Endothelial cell of umbilical vein (primary cell): ENCODE measurements at regions not wholly inside any gene's neighbourhood (a gene's known extent, or its start where the extent isn't known, plus 50 kb on each side); places are given as distances from the start of the nearest gene placed in this dataset.

ENCODE experiments used
- BruUV-seq: library from RNA; stranded (reverse); fragments of 400-500 nt; replicated peaks from 2 replicates; lab custom pipeline; 2021; lab: Mats Ljungman, UMichigan
- CTCF ChIA-PET: fragments of 300-600, 350-600 bp; sonication (Branson Sonifier 250); formaldehyde crosslinking; loops from one replicate; lab custom pipeline; 2021; ENCODE audit warnings: antibody characterized with exemption, inconsistent platforms; lab: Charles Lee
- POLR2A ChIA-PET: fragments of 300-600, 350-600 bp; sonication (Branson Sonifier 250); formaldehyde crosslinking; loops from one replicate; lab custom pipeline; 2021; ENCODE audit warnings: antibody characterized with exemption, inconsistent platforms; lab: Charles Lee
- DNase-seq: peaks from one replicate; pipeline ENCODE4 v3.0.0-alpha.2; 2011; ENCODE audit warnings: low read depth, low spot score
- FAIRE-seq: peaks from 2 replicates; lab custom pipeline; 2011; peaks lifted over from hg19 to GRCh38; lab: Jason Lieb, UNC
- H2AFZ ChIP-seq: 2 replicates; pipeline ENCODE4 v1.6.0; 2012; ENCODE audit warnings: low read depth, low read length, control low read depth, inconsistent platforms
- H3K27ac ChIP-seq: 2 replicates; pipeline ENCODE4 v1.5.1; 2011; ENCODE audit warnings: low read depth, mild to moderate bottlenecking, control low read depth, low read length, moderate library complexity; ENCODE audit not compliant: insufficient read depth
- H3K27me3 ChIP-seq, 2 experiments: 2 replicates each; pipeline versions ENCODE4 v1.6.0 to v1.6.1; 2011; ENCODE audit warnings: low read length in 2 of 2, mixed read lengths in 1 of 2; ENCODE audit not compliant: control insufficient read depth in 2 of 2, insufficient read depth in 2 of 2
- H3K36me3 ChIP-seq, 2 experiments: 2 replicates in 1 of 2; 3 replicates in 1 of 2; pipeline ENCODE4 v1.5.1; 2011; ENCODE audit warnings: low read length in 2 of 2, mild to moderate bottlenecking in 1 of 2, moderate library complexity in 1 of 2; ENCODE audit not compliant: control insufficient read depth in 2 of 2, insufficient read depth in 2 of 2; ENCODE audit errors: extremely low read depth in 1 of 2
- H3K4me1 ChIP-seq: 3 replicates; pipeline ENCODE4 v1.5.1; 2011; ENCODE audit warnings: mild to moderate bottlenecking, low read length; ENCODE audit not compliant: control insufficient read depth, insufficient read depth; ENCODE audit errors: extremely low read depth
- H3K4me2 ChIP-seq: 2 replicates; pipeline ENCODE4 v1.6.1; 2011; ENCODE audit warnings: low read length, control low read depth, mixed read lengths; ENCODE audit not compliant: insufficient read depth
- H3K4me3 ChIP-seq, 3 experiments: fragments of 200-600 bp in 1 of 3; sonication (generic), shearing (Covaris generic) in 1 of 3; replicated peaks in 1 of 3; 2 replicates each; pipeline ENCODE4 v1.5.1; 2011 to 2016; ENCODE audit warnings: control low read depth in 3 of 3, low read length in 3 of 3, mild to moderate bottlenecking in 2 of 3, inconsistent platforms in 1 of 3, low read depth in 1 of 3, moderate library complexity in 1 of 3; ENCODE audit not compliant: insufficient read depth in 1 of 3
- H3K79me2 ChIP-seq: 2 replicates; pipeline ENCODE4 v1.6.0; 2012; ENCODE audit warnings: low read length, inconsistent platforms; ENCODE audit not compliant: control insufficient read depth, insufficient read depth
- H3K9ac ChIP-seq: replicated peaks from 2 replicates; pipeline ENCODE3; 2011; ENCODE audit warnings: low read length, control low read depth; ENCODE audit not compliant: insufficient read depth; ENCODE audit errors: extremely low read depth
- H3K9me1 ChIP-seq: replicated peaks from 3 replicates; pipeline ENCODE4 v1.6.0; 2011; ENCODE audit warnings: mild to moderate bottlenecking, low read length; ENCODE audit not compliant: control insufficient read depth, insufficient read depth; ENCODE audit errors: extremely low read depth
- H3K9me3 ChIP-seq: replicated peaks from 2 replicates; pipeline ENCODE4 v1.5.1; 2012; ENCODE audit warnings: low read length, inconsistent platforms; ENCODE audit not compliant: control insufficient read depth, insufficient read depth
- H4K20me1 ChIP-seq: replicated peaks from 2 replicates; pipeline ENCODE3; 2011; ENCODE audit warnings: mild to moderate bottlenecking, low read length; ENCODE audit not compliant: control insufficient read depth, insufficient read depth; ENCODE audit errors: extremely low read depth
- CTCF ChIP-seq, 2 donors: IDR thresholded peaks; 1 replicate in 1 of 2; 2 replicates in 1 of 2; pipeline ENCODE4 v1.5.1; 2011; ENCODE audit warnings: low read length in 2 of 2, mild to moderate bottlenecking in 2 of 2, moderate library complexity in 2 of 2, control low read depth in 1 of 2, inconsistent platforms in 1 of 2, low read depth in 1 of 2; ENCODE audit not compliant: insufficient read depth in 1 of 2; ENCODE audit errors: extremely low read depth in 1 of 2
- EZH2 ChIP-seq: IDR thresholded peaks from 2 replicates; pipeline ENCODE4 v1.6.1; 2012; ENCODE audit warnings: borderline replicate concordance, low read depth, mild to moderate bottlenecking, moderate library complexity, low read length, inconsistent platforms; ENCODE audit not compliant: severe bottlenecking
- FOS ChIP-seq: IDR thresholded peaks from 2 replicates; pipeline ENCODE4 v1.6.1; 2011; ENCODE audit warnings: mild to moderate bottlenecking, low read length, moderate library complexity, borderline replicate concordance; ENCODE audit not compliant: insufficient read depth
- GATA2 ChIP-seq: IDR thresholded peaks from 2 replicates; pipeline ENCODE4 v1.7.0; 2011; ENCODE audit warnings: low read depth, mild to moderate bottlenecking, moderate library complexity, mixed read lengths, low read length; ENCODE audit not compliant: insufficient read length, insufficient read depth
- MYC ChIP-seq: IDR thresholded peaks from one replicate; pipeline ENCODE4 v1.6.1; 2011; ENCODE audit warnings: mild to moderate bottlenecking, low read depth, low read length
- POLR2AphosphoS5 ChIP-seq: IDR thresholded peaks from 2 replicates; pipeline ENCODE4 v1.6.1; 2012; ENCODE audit warnings: low read depth, mild to moderate bottlenecking, control low read depth, low read length, moderate library complexity; ENCODE audit not compliant: insufficient read depth
- dilution Hi-C: fragments of 300-500 bp; cut with MboI; formaldehyde crosslinking; loops from one replicate; pipeline ENCODE4 v1.15.0; 2019; ENCODE audit warnings: low sequenced_read_pairs; ENCODE audit not compliant: extremely low pct_ligation_motif_present
- intact Hi-C: fragments of 100-400 bp; cut with micrococcal nuclease; formaldehyde crosslinking; loops from one replicate; pipeline ENCODE4 v1.10.0; 2022
- TF ChIP-seq, protein P1 (sequence below): IDR thresholded peaks from 2 replicates; pipeline ENCODE4 v1.6.1; 2011; ENCODE audit not compliant: insufficient read depth, insufficient read length

DNA sequence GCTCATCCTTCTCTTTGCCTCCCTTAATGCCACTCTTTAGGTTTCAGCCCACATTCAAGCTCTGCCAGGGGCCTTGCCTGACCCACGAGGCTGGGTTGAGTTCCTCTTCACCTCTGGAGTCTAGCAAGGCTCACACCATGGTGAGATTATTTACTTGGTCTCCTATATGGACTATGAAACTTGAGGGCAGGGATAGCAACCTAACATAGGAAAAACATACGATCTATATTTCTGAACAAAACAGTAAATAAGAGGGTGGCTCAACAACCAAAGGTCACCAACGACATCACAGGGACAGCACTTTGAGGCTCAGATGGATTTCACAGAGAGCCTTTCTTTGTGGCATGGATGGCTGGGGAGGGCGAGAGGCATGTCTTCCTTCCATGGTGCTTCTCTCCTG lies 197.0 kb downstream of the MAF start:
- no TSS peak for BruUV-seq
- dilution Hi-C loops (no loop called here), intact Hi-C loops (no loop called here)

More for the DNA sequence above, 197.0 kb downstream of the MAF start:
- DNase-seq (no peak), FAIRE-seq (no peak)
- CTCF ChIA-PET, result no interaction called here
- no peak overlapping the region for H3K4me2 ChIP-seq
- POLR2A ChIA-PET, result no interaction called here
- H3K27ac ChIP-seq, result no peak overlapping the region
- no peaks in the 10 kb centered on the region for H3K4me1 ChIP-seq
- H3K9me3 ChIP-seq, result peaks cover 9% of the 10 kb centered on the region
- no peak overlapping the region for H3K4me3 ChIP-seq
- no peak overlapping the region for H2AFZ ChIP-seq
- no peaks in the 10 kb centered on the region for H4K20me1 ChIP-seq
- no peaks in the 10 kb centered on the region for H3K27me3 ChIP-seq
- H3K9ac ChIP-seq, result no peak overlapping the region
- no peak for TF ChIP-seq MYC
- TF ChIP-seq FOS, result no peak
- TF ChIP-seq, protein P1, sequence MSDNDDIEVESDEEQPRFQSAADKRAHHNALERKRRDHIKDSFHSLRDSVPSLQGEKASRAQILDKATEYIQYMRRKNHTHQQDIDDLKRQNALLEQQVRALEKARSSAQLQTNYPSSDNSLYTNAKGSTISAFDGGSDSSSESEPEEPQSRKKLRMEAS, result no peak
- no peak for TF ChIP-seq CTCF (IDR thresholded peaks at IDR 0.05; ENCODE audit: extremely low read depth in 1 of 2, insufficient read depth in 1 of 2, low read depth in 1 of 2, low read length in 2 of 2)
- no peak for TF ChIP-seq EZH2
- TF ChIP-seq GATA2, result no peak
- TF ChIP-seq POLR2AphosphoS5, result no peak
- no peaks in the 10 kb centered on the region for H3K36me3 ChIP-seq
- H3K9me1 ChIP-seq, result no peaks in the 10 kb centered on the region
- no peaks in the 10 kb centered on the region for H3K79me2 ChIP-seq
